HuH-7.5 (cell line): ENCODE measurements at regions not wholly inside any gene's neighbourhood (a gene's known extent, or its start where the extent isn't known, plus 50 kb on each side); places are given as distances from the start of the nearest gene placed in this dataset.

Experiments used
- DNase-seq: peaks from one replicate; pipeline ENCODE4 v3.0.0; 2011; ENCODE audit warnings: low spot score

DNA sequence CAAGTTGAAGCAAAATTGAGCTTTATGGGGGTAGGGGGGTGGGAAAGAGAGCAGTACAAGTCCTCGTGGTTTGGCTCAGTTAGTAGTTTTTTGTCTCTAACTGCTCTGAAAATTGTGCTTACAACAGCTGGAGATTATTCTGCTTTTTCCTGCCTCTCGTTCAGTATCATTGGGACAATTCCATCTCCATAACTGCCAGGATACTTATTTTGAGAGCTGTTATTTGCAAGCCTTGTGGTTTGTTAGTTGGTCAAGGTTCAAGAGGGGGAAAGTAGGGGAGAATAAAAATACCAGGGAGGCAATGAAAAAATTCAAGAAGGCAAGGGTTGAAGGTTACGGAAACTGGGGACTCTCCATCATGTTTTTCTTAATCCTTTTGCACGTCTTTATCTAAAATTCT is 811.8 kb upstream of the ADGRL2 start:
- DNase-seq, result no peak

DNA sequence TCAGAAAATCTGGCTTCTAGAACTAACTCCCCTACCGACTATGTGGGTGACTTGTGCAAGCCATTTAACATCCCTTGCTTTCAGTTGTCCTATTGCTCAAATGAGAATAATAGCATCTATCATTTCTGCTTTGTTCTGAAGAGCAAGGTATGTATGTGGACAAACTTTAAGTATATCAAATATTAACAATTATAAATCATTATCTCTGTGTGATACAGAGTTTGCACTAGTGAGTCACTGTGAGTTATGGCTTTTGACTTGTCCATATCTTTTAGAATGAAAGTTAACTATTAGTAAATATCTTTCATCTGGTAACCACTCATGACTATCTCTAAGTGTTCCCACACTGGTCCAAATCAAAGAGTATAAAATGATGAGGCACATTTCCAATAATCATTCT is 812.9 kb upstream of the ADGRL2 start:
- DNase-seq, result no peak

DNA sequence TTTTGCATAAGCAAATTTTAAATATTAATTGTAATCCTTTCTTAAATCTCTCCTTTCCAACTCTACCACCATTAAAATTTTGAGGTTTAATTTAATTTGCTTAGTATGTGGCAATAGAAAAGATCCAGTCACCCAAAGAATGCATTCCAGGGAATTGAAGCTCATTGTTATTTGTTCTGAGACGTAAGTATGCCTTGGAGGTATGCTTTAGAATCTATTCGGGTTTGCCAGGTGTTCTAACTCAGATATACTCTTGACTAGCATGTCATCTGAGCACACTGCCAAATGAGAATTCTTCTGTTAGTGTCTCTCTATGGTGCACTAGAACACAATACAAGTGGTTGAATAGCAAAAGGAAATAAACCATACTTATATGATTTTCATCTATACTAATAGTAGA is 813.6 kb upstream of the ADGRL2 start:
- no peak for DNase-seq

DNA sequence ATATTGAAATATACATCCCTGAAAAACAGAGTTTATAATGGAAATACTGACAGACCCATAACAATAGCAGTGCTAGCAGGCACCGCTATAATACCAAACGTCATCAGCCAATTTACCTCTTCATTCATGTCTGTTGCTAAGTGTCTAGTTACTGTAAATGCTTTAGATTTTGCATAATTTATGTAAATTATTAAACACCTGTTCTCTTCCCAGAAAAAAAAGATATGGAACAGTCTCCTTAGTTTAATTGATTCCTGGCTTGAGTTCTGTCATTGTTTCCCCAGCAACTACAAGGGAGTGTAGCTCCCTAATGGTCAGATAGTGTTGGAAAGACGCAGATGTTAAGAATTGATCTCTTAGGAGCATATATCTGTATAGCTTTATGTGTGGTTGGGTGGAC is 817.9 kb upstream of the ADGRL2 start:
- no peak for DNase-seq

DNA sequence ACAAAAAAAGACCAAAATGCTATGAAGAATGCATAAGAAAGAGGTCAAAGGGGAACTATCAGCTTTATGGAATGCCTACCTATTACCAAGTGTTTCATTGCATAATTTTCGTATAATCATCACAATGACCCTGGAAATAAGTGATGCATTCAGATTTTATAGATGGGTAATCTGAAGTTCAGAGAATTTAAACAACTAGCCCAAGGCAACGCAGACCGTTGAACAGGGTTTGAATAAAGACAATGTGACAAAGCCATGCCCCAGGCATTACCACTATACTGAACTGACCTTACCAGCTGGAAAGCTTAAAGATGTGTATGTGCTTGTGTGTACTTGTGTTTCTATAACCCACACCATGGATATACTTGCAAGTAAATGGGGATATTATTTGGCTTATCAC is 827.6 kb upstream of the ADGRL2 start:
- no peak for DNase-seq

DNA sequence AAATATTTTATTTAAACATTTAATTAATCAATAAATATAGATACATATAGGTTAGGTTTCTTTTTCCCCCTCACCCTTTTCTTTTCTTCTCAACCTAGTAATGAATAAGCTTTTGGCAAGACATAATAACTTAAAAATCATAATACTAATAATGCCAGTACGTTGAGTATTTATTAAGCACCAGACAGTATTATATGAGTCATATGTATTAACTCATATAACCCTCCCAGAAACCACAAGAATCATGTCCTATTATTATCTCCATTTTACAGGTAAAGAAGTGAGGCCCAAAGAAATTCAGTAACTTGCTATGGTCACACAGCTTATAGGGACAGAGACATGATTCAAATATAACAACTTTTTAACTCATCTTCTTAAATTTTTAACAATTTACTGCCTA is 834.5 kb upstream of the ADGRL2 start:
- no peak for DNase-seq

DNA sequence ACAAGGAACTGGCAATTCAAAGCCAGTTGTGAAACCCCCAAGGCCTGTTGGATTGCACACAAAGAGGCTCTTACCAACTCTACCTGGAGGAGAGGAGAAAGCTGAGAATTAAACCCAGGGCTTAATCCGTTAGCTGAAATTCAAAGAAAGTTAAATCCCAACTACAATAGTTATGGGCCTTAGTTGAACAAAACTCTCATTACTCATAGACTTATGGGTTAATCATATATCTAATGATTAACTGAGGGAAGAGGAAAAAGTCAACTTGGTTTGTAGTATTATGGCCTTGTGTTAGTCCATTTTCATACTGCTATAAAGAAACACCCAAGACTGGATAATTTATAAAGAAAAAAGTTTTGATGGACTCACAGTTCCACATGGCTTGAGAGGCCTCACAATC is 838.2 kb upstream of the ADGRL2 start:
- DNase-seq, result no peak

DNA sequence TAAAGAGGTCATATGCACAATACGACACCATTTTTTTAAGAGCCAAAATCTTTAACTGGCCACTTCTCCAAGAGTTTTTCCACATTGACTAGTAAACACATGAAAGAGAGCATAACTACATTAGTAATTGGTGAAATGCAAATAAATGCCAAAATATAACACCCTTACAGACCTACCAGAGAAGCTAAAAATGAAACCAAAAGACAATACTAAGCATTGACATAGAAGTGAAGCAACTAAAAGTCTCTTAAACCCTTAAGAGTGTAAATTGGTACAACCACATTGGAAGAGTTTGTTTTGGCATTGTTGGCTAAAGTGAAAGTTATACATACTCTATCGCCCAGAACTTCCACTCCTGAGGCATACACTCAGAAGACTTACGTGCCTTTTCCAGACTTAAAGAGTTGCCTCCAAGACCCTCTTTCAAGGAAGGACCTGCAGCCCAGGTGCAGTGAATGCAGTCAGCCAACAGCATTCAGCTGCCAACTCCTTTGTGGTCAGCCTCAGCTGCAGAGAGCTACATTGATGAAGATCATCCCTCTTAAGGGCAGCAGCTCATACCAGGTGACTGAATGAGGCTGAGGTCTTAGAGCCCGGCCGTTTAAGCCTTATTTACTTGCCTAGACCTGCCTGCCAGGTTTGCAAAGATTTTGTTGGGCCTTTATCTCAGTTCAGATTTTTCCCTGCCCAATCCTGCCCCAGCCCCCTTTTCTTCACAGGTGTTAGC is 839.1 kb upstream of the ADGRL2 start:
- DNase-seq, result no peak

DNA sequence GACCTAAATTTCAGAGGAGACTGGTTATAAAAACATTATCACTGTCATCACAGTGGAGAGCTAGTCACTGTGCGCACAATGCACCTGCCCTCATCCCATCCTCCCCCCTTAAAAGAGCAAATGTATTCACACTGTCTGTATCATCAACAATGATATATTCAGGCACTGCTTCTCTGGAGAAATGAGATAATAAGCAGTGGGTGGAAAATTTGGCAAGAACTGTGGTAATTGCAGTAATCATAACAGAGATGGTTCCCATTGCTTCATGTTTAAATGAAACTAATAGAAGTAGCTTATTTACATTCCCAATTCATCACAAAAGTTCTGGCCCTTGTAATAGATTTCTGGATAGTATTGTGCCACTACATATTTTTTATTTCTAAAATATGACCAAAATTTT is 867.4 kb upstream of the ADGRL2 start:
- no peak for DNase-seq

DNA sequence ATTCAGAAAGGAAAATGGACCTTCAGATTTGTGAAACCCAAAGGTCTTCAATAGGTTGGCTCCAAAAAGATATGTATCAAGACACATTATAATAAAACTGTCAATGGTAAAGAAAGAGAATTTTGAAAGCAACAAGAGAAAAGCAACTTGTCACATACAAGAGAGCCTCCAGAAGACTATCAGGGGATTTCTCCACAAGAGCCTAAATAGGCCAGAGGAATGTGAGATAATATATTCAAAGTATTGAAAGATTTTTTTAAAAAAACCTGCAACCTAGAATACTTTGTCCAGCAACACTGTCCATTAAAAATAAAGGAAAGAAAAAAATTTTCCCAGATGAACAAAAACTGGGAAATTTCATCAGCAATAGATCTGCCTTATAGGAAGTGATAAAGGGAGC is 869.6 kb upstream of the ADGRL2 start:
- DNase-seq, result no peak

DNA sequence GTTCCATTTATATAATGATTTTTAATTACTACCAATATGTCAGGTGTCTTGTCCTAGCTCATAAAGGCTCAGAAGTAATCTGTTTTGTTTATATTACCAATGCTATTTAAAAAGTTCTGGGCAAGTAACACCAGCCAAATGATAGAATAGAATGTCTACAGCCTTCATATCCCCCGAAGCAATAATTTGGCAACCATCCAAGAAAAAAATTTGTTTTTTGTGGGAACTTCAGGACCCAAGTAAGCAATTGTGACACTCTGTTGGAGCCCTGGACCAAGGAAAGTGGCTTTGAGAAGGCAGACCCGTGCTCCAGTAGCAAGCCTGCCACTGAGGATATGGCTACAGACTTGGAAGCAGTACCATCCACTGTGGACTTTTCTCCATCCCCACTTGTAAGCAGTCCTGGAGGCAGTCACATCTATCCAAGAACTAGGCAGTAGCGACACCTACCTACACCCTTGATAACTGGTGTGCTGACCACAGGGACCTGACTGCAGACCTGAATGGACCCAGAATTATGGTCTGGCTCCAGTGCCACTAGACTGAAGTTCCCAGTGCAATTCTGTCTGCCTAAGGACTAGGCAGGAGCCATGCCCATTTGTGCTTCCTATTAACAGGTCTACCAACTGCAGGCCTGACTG is 870.7 kb upstream of the ADGRL2 start:
- no peak for DNase-seq

DNA sequence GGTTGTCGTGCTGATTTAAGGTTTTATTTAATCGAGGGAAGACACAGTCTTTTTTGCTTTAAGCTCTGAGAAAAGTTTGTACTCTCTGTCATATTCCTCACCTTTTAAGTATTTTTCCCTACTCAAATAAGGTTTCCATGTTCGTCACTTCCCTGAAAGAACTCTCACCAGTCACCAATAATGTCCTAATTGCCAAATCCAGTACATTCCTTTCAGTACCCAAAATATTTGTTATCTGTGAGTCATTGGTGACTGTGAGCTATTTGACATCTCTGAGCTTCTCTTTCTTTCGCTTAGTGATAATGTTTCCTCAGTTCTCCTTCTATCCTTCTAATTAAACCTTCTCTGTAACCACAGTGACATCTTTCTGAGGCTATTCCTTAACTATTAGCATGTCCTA is 874.2 kb upstream of the ADGRL2 start:
- no peak for DNase-seq

DNA sequence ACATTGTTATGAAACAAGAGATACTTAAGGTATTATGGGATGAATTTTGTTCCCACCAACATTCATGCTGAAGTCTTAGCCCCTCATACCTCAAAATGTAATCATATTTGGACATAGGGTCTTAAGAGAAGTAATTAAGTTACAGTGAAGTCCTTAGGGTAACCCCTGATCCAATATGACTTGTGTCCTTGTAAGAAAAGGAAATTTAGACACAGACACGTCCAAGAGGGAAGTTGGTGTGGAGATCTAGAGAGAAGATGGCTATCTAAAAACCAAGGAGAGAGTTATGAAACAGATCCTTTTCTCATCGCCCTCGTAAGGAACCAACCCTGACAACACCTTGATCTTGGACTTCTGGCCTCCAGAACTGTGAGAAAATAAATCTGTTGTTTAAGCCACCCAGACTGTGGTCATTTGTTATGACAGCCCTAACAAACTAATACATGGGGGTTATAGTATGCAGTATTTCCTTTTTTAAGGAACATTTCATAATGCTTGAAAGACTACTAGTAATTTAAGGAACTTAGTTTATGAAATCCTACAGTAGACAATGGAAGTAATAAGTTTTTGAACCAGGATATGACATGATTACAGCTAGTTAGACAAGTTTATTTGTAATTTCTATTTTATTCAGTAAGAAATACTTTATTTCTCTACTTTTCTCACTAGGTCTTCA is 875.5 kb upstream of the ADGRL2 start:
- DNase-seq, result no peak

DNA sequence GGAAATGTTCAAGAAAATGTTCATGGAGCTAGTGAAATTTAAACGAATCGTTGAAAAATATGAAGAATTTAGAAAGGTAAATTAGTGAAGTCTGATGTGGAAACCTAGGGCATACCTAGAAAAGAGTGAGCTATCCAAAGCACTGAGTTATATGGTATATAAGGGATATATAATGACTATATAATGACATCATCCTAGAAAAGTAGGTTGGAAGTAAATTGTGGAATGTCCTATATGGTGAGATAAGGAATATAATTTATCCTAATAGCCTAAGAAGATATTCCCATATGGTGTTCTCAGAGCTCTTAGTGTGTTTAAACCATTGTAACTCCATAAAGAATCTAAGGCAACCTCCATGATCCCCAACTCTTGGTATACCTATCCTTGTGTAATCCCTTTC is 876.4 kb upstream of the ADGRL2 start:
- no peak for DNase-seq

DNA sequence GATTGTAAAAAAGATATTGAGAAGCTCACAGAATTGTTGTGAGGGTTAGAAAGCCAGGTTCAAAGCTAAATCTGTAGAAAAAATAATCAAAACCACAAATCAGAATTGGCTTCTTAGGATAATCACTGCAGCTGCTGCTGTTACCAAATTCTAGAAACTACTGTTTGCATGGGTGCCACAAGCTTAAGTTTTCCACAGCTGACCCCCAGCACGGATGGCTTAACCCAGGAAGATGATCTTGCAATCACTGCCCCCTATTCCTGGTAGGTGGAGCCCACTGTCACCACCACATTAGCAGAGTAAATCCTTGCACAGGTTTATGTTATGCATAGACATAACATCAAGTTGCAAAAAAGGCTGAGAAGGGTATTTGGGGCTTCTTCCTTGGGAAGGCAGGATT is 877.8 kb upstream of the ADGRL2 start:
- DNase-seq, result no peak

DNA sequence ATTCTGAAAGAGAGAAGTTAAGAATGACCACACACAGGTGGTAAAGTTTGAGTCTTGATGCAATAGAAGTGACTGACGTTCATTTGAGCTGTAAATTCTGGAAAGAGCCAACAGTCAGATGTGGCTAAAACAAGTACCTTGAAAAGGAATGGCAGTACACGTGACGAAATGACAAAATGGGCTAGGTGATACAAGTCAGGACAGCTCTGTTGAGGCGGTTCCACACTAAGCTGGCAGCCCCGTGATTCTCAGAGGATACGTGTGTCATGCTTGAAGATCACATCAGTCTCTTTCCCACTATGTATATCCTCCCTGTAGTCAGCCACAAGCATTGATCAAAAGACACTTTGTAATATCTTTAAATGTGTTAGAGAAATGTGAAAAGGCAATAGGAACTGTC is 881.3 kb upstream of the ADGRL2 start:
- DNase-seq, result no peak

DNA sequence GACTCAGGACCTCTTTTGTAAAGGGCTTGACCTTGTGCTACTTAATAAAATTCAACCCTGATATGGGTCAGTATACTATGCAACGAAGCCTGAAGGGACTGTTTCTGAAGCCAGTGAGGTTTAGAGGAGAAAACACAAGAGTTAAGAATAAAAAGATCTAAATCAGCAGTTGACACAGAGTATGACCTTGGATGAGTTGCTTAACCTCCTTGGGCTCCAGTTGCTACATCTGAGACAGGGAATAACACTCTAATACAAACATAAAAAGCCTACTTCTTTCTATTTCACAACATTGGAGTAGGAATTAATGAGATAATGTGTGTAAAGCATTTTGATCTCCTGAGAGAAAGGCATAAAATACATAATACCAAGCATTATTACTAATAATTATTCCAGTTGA is 882.4 kb upstream of the ADGRL2 start:
- DNase-seq, result no peak

DNA sequence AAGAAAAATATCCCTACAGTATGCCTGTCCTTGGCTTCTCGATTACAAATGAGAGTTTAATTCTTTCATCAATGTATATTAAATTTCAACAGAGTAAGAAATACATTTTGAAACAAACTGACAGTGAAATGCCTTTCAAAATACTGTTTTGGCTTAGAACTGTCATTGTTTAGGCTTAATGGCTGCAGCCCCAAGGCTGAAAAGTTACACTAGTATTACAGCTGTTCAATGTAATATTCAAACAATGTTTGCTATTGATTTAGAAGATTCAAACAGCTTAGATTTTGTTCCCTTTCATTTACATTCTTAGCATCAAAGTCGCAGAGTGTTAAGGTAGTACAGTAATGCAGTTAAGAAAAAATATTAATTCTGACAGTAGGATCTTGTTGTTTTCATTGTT is 882.9 kb upstream of the ADGRL2 start:
- DNase-seq, result no peak

DNA sequence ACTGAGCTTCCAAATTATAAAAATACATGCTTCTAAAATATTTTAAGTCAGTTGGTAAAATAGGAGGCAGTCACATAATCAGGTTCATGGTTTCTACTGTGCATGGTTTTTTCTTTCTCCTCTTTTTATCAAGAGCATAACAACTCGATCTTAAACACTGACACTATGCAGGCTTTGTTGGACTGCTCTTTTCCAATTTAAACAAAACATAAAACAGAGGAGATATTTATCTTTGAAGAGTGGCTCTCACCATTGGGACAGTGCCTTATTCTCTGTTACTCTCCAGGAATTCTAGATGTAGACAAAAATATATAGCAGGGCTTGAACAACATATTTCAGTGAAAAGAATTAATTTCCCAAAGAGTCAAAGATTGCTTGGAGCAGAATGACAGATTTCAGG is 883.5 kb upstream of the ADGRL2 start:
- no peak for DNase-seq

DNA sequence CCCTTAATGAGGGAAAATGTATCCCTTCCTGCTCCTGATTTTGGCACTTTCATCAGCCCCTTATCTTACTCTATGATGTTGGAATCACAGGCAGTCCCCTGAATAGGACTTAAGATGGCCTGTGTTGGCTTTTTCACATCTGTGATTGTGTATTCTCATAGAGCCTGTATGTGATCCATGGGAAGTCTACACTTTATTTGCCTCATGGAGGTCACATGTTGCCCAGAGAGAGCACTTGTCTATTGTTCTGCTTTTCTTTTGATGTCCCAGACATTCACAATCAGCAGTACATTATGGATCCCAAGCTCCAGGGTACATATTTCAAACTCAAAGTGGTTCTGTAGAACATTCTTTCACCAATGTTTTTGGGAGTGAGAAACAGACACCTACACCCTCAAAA is 885.2 kb upstream of the ADGRL2 start:
- DNase-seq, result no peak

DNA sequence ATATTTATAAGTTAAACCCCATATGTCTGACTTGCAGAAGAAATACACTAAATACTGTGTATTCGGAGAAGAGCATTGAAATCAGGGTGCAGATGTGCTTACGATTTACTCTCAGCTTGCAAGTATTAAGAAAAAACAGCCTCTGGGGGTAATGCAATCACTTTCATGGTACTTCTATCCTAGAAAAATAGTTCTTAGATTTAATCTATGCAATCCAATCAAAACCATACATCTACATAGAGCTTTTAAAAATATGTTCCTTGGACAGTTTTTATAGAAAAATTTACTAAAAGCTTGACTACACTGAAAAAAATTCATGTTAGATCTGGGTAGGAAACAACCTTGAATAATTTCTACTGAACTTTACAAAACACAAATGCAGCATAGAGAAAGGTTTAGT is 890.3 kb upstream of the ADGRL2 start:
- no peak for DNase-seq

DNA sequence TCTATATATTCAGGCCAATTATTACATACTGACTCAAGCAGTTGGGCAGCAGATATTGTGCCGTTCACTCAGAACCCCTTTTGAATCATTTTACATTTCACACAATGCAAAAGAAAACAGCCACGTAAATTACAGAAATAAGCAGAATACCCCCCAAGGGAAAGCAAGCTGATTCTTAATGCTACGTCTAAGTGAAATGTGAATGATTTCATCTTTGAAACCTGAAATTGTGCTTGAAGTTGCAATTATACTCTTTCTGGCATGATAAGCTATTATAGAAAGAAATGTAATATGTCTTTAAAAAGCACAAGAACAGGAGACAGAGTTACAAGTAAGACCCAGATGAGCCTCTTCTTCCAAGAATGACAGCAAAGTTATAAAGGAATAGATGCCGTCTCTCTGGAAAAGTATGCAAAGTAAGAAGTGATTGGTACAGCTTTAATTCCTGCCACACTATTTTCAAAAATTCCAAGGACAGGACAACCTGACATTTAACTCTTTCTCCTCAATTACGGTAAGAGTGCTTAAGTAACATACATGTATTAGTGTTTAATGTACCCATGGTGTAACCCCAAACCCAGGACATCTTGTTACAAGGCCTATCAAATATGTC is 891.5 kb upstream of the ADGRL2 start:
- no peak for DNase-seq

DNA sequence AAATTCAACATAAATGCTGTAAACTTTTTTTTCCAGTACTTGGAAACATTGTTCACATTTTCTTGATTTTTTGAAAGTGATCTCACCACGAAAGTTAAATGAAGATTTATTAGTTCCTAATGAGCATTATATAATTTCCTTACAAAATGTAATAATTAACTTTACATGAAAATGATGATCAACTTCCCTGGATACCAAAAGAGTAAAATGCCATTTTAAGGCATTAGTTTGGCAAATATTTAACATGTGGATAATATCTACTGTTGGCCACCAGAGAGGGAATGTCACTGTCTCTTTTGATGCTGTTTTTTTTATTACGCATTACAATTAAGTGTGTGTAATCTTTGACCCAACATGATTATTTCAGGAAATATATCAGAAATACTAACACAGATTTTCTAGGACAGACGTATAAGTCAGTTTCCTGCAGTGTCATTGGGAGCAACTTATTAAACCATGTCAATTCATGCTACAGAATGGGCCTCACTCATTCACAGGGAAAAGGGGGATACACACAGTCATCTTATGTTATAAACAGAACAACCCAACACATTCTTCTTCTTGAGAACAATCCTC is 903.9 kb upstream of the ADGRL2 start:
- no peak for DNase-seq
